ENCODE measurements at regions not wholly inside any gene's neighbourhood (a gene's known extent, or its start where the extent isn't known, plus 50 kb on each side); places are given as distances from the start of the nearest gene placed in this dataset.

GRCh38 chr1:30488324-30488913, 235.0 kb downstream of the MATN1 start:
- peaks cover 0 to 6% (median 0%) of the 10 kb centered on the region in 7 donors for H3K9me3 Mint-ChIP-seq
- H3K4me3 Mint-ChIP-seq, result no peak overlapping the region
- no peak overlapping the region for H3K4me3 ChIP-seq (ENCODE audit: low read depth, low read length)
- H3K27me3 ChIP-seq (ENCODE audit: control insufficient read depth, insufficient read depth, low read length), result no peaks in the 10 kb centered on the region
- DNase-seq, result no peak
- no peaks in the 10 kb centered on the region for H3K4me1 ChIP-seq (ENCODE audit: control insufficient read depth, insufficient read depth, low read length, poor library complexity, severe bottlenecking)
- H3K27ac ChIP-seq (ENCODE audit: insufficient read depth, low read length, poor library complexity, severe bottlenecking), result no peak overlapping the region
- H3K27ac Mint-ChIP-seq, result no peak overlapping the region
- H3K27me3 Mint-ChIP-seq, result no peaks in the 10 kb centered on the region
- no peak for ATAC-seq (ENCODE audit: low read depth in 2 of 2)
- H3K9me3 ChIP-seq (ENCODE audit: control insufficient read depth in 2 of 2, low read length in 2 of 2), result no peaks in the 10 kb centered on the region
- no peaks in the 10 kb centered on the region for H3K4me1 Mint-ChIP-seq
- H3K36me3 ChIP-seq (ENCODE audit: control insufficient read depth, insufficient read depth, low read length), result no peaks in the 10 kb centered on the region
- no peaks in the 10 kb centered on the region for H3K36me3 Mint-ChIP-seq

- Histone ChIP-seq H3K4me1 (ENCODE audit: control insufficient read depth, insufficient read depth, low read length, poor library complexity, severe bottlenecking) (no peaks in the 10 kb centered on the region), H3K27me3 (ENCODE audit: control insufficient read depth, insufficient read depth, low read length) (no peaks in the 10 kb centered on the region), H3K9me3 (ENCODE audit: control insufficient read depth in 2 of 2, low read length in 2 of 2) (peaks cover 1 to 10% of the 10 kb centered on the region in 2 experiments), H3K4me3 (ENCODE audit: low read depth, low read length) (no peak overlapping the region), H3K27ac (ENCODE audit: insufficient read depth, low read length, poor library complexity, severe bottlenecking) (no peak overlapping the region), H3K36me3 (ENCODE audit: control insufficient read depth, insufficient read depth, low read length) (no peaks in the 10 kb centered on the region)
- no peak for ATAC-seq (ENCODE audit: low read depth in 2 of 2)
- no peaks in the 10 kb centered on the region for H3K4me1 Mint-ChIP-seq
- DNase-seq, result no peak
- H3K4me3 Mint-ChIP-seq, result no peak overlapping the region
- no peaks in the 10 kb centered on the region for H3K36me3 Mint-ChIP-seq
- H3K27me3 Mint-ChIP-seq, result no peaks in the 10 kb centered on the region
- peaks cover 0 to 16% (median 1%) of the 10 kb centered on the region in 7 donors for H3K9me3 Mint-ChIP-seq
- H3K27ac Mint-ChIP-seq, result no peak overlapping the region
Observed at GRCh38 chr1:30487042-30487441, 236.3 kb downstream of the MATN1 start.

GRCh38 chr1:30485072-30485471, 238.3 kb downstream of the MATN1 start:
- Mint-ChIP-seq H3K27ac (no peak overlapping the region), H3K36me3 (no peaks in the 10 kb centered on the region), H3K4me1 (no peaks in the 10 kb centered on the region), H3K9me3 (peaks cover 0 to 31% (median 7%) of the 10 kb centered on the region in 7 donors), H3K27me3 (peaks cover 4% of the 10 kb centered on the region), H3K4me3 (no peak overlapping the region)
- peaks cover 10 to 28% of the 10 kb centered on the region in 2 experiments for H3K9me3 ChIP-seq (ENCODE audit: control insufficient read depth in 2 of 2, low read length in 2 of 2)
- no peak overlapping the region for H3K27ac ChIP-seq (ENCODE audit: insufficient read depth, low read length, poor library complexity, severe bottlenecking)
- no peaks in the 10 kb centered on the region for H3K27me3 ChIP-seq (ENCODE audit: control insufficient read depth, insufficient read depth, low read length)
- H3K4me3 ChIP-seq (ENCODE audit: low read depth, low read length), result no peak overlapping the region
- ATAC-seq (ENCODE audit: low read depth in 2 of 2), result no peak
- no peaks in the 10 kb centered on the region for H3K4me1 ChIP-seq (ENCODE audit: control insufficient read depth, insufficient read depth, low read length, poor library complexity, severe bottlenecking)
- DNase-seq, result no peak
- no peaks in the 10 kb centered on the region for H3K36me3 ChIP-seq (ENCODE audit: control insufficient read depth, insufficient read depth, low read length)

- Histone ChIP-seq H3K27me3 (ENCODE audit: control insufficient read depth, insufficient read depth, low read length) (no peaks in the 10 kb centered on the region), H3K36me3 (ENCODE audit: control insufficient read depth, insufficient read depth, low read length) (no peaks in the 10 kb centered on the region), H3K4me3 (ENCODE audit: low read depth, low read length) (no peak overlapping the region), H3K9me3 (ENCODE audit: control insufficient read depth in 2 of 2, low read length in 2 of 2) (peaks cover 10 to 28% of the 10 kb centered on the region in 2 experiments), H3K4me1 (ENCODE audit: control insufficient read depth, insufficient read depth, low read length, poor library complexity, severe bottlenecking) (no peaks in the 10 kb centered on the region), H3K27ac (ENCODE audit: insufficient read depth, low read length, poor library complexity, severe bottlenecking) (no peak overlapping the region)
- Mint-ChIP-seq H3K27me3 (peaks cover 4% of the 10 kb centered on the region), H3K4me1 (no peaks in the 10 kb centered on the region), H3K9me3 (peaks cover 0 to 31% (median 7%) of the 10 kb centered on the region in 7 donors), H3K27ac (no peak overlapping the region), H3K36me3 (no peaks in the 10 kb centered on the region), H3K4me3 (no peak overlapping the region)
- ATAC-seq (ENCODE audit: low read depth in 2 of 2) (no peak), DNase-seq (no peak)
Observed at GRCh38 chr1:30484668-30485067, 238.7 kb downstream of the MATN1 start.

GRCh38 chr1:30479575-30479974, 243.8 kb downstream of the MATN1 start:
- no peak for DNase-seq
- H3K27ac Mint-ChIP-seq, result no peak overlapping the region
- H3K4me3 ChIP-seq (ENCODE audit: low read depth, low read length), result no peak overlapping the region
- H3K27ac ChIP-seq (ENCODE audit: insufficient read depth, low read length, poor library complexity, severe bottlenecking), result no peak overlapping the region
- no peak overlapping the region for H3K4me3 Mint-ChIP-seq
- H3K4me1 Mint-ChIP-seq, result no peaks in the 10 kb centered on the region
- ATAC-seq (ENCODE audit: low read depth in 2 of 2), result no peak
- H3K27me3 ChIP-seq (ENCODE audit: control insufficient read depth, insufficient read depth, low read length), result no peaks in the 10 kb centered on the region
- H3K9me3 ChIP-seq (ENCODE audit: control insufficient read depth in 2 of 2, low read length in 2 of 2), result peaks cover 10 to 28% of the 10 kb centered on the region in 2 experiments
- no peaks in the 10 kb centered on the region for H3K36me3 ChIP-seq (ENCODE audit: control insufficient read depth, insufficient read depth, low read length)
- peaks cover 0 to 31% (median 6%) of the 10 kb centered on the region in 7 donors for H3K9me3 Mint-ChIP-seq
- no peaks in the 10 kb centered on the region for H3K36me3 Mint-ChIP-seq
- peaks cover 4% of the 10 kb centered on the region for H3K27me3 Mint-ChIP-seq
- no peaks in the 10 kb centered on the region for H3K4me1 ChIP-seq (ENCODE audit: control insufficient read depth, insufficient read depth, low read length, poor library complexity, severe bottlenecking)

GRCh38 chr1:30478799-30479563, 244.4 kb downstream of the MATN1 start:
- Histone ChIP-seq H3K9me3 (ENCODE audit: control insufficient read depth in 2 of 2, low read length in 2 of 2) (peaks cover 10 to 28% of the 10 kb centered on the region in 2 experiments), H3K4me3 (ENCODE audit: low read depth, low read length) (no peak overlapping the region), H3K36me3 (ENCODE audit: control insufficient read depth, insufficient read depth, low read length) (no peaks in the 10 kb centered on the region), H3K27ac (ENCODE audit: insufficient read depth, low read length, poor library complexity, severe bottlenecking) (no peak overlapping the region), H3K4me1 (ENCODE audit: control insufficient read depth, insufficient read depth, low read length, poor library complexity, severe bottlenecking) (no peaks in the 10 kb centered on the region), H3K27me3 (ENCODE audit: control insufficient read depth, insufficient read depth, low read length) (no peaks in the 10 kb centered on the region)
- ATAC-seq (ENCODE audit: low read depth in 2 of 2) (no peak), DNase-seq (no peak)
- Mint-ChIP-seq H3K4me1 (no peaks in the 10 kb centered on the region), H3K27ac (no peak overlapping the region), H3K27me3 (peaks cover 4% of the 10 kb centered on the region), H3K9me3 (peaks cover 0 to 28% (median 6%) of the 10 kb centered on the region in 7 donors), H3K36me3 (no peaks in the 10 kb centered on the region), H3K4me3 (no peak overlapping the region)

GRCh38 chr1:30478283-30478682, 245.1 kb downstream of the MATN1 start:
- H3K27me3 Mint-ChIP-seq, result peaks cover 4% of the 10 kb centered on the region
- H3K9me3 Mint-ChIP-seq, result peaks cover 0 to 23% (median 6%) of the 10 kb centered on the region in 7 donors
- H3K36me3 Mint-ChIP-seq, result no peaks in the 10 kb centered on the region
- ATAC-seq (ENCODE audit: low read depth in 2 of 2) (no peak), DNase-seq (no peak)
- H3K36me3 ChIP-seq (ENCODE audit: control insufficient read depth, insufficient read depth, low read length), result no peaks in the 10 kb centered on the region
- no peak overlapping the region for H3K4me3 Mint-ChIP-seq
- H3K4me1 ChIP-seq (ENCODE audit: control insufficient read depth, insufficient read depth, low read length, poor library complexity, severe bottlenecking), result no peaks in the 10 kb centered on the region
- H3K9me3 ChIP-seq (ENCODE audit: control insufficient read depth in 2 of 2, low read length in 2 of 2), result peaks cover 10 to 28% of the 10 kb centered on the region in 2 experiments
- H3K27me3 ChIP-seq (ENCODE audit: control insufficient read depth, insufficient read depth, low read length), result no peaks in the 10 kb centered on the region
- no peaks in the 10 kb centered on the region for H3K4me1 Mint-ChIP-seq
- no peak overlapping the region for H3K27ac Mint-ChIP-seq
- H3K4me3 ChIP-seq (ENCODE audit: low read depth, low read length), result no peak overlapping the region
- H3K27ac ChIP-seq (ENCODE audit: insufficient read depth, low read length, poor library complexity, severe bottlenecking), result no peak overlapping the region

- Histone ChIP-seq H3K4me3 (ENCODE audit: low read depth, low read length) (no peak overlapping the region), H3K9me3 (ENCODE audit: control insufficient read depth in 2 of 2, low read length in 2 of 2) (peaks cover 10 to 23% of the 10 kb centered on the region in 2 experiments), H3K27me3 (ENCODE audit: control insufficient read depth, insufficient read depth, low read length) (no peaks in the 10 kb centered on the region), H3K36me3 (ENCODE audit: control insufficient read depth, insufficient read depth, low read length) (no peaks in the 10 kb centered on the region), H3K4me1 (ENCODE audit: control insufficient read depth, insufficient read depth, low read length, poor library complexity, severe bottlenecking) (no peaks in the 10 kb centered on the region), H3K27ac (ENCODE audit: insufficient read depth, low read length, poor library complexity, severe bottlenecking) (no peak overlapping the region)
- H3K27me3 Mint-ChIP-seq, result peaks cover 4% of the 10 kb centered on the region
- no peak for ATAC-seq (ENCODE audit: low read depth in 2 of 2)
- no peak overlapping the region for H3K4me3 Mint-ChIP-seq
- H3K4me1 Mint-ChIP-seq, result no peaks in the 10 kb centered on the region
- H3K27ac Mint-ChIP-seq, result no peak overlapping the region
- H3K9me3 Mint-ChIP-seq, result peaks cover 0 to 17% (median 6%) of the 10 kb centered on the region in 7 donors
- no peaks in the 10 kb centered on the region for H3K36me3 Mint-ChIP-seq
- DNase-seq, result no peak
Observed at GRCh38 chr1:30477588-30477987, 245.8 kb downstream of the MATN1 start.
